MCF 10A (cell line): ENCODE measurements at regions not wholly inside any gene's neighbourhood (a gene's known extent, or its start where the extent isn't known, plus 50 kb on each side); places are given as distances from the start of the nearest gene placed in this dataset.

Experiments used
- BruUV-seq: library from RNA; stranded (reverse); fragments of 400-500 nt; replicated peaks from 2 replicates; lab custom pipeline; 2021; lab: Mats Ljungman, UMichigan
- CTCF ChIA-PET: fragments of 300-600 bp; sonication (Branson Sonifier 250); formaldehyde crosslinking; extraction: SDS; loops from one replicate; lab custom pipeline; 2021; ENCODE audit warnings: antibody characterized with exemption, inconsistent platforms; lab: Yijun Ruan, JAX
- POLR2A ChIA-PET: fragments of 300-600, 350-650 bp; sonication (Branson Sonifier 250); formaldehyde crosslinking; extraction: SDS; loops from one replicate; lab custom pipeline; 2020; ENCODE audit warnings: antibody characterized with exemption, inconsistent platforms; lab: Yijun Ruan, JAX
- DNase-seq: peaks from one replicate; pipeline ENCODE4 v3.0.0-alpha.2; 2018; ENCODE audit not compliant: unreplicated experiment
- H3K27ac Mint-ChIP-seq: one replicate; pipeline ENCODE4 v1.8.0; 2022; ENCODE audit warnings: mild to moderate bottlenecking, low read depth, mixed read lengths; ENCODE audit not compliant: unreplicated experiment
- H3K27me3 Mint-ChIP-seq: one replicate; pipeline ENCODE4 v1.8.0; 2022; ENCODE audit warnings: mixed read lengths; ENCODE audit not compliant: insufficient read depth, unreplicated experiment
- H3K36me3 Mint-ChIP-seq: one replicate; pipeline ENCODE4 v1.8.0; 2022; ENCODE audit warnings: mild to moderate bottlenecking, moderate library complexity, mixed read lengths; ENCODE audit not compliant: insufficient read depth, unreplicated experiment
- H3K4me1 Mint-ChIP-seq: one replicate; pipeline ENCODE4 v1.8.0; 2022; ENCODE audit warnings: mixed read lengths; ENCODE audit not compliant: insufficient read depth, unreplicated experiment
- H3K4me3 Mint-ChIP-seq: one replicate; pipeline ENCODE4 v1.8.0; 2022; ENCODE audit warnings: mild to moderate bottlenecking, moderate library complexity, mixed read lengths; ENCODE audit not compliant: unreplicated experiment
- H3K9me3 Mint-ChIP-seq: one replicate; pipeline ENCODE4 v1.8.0; 2022; ENCODE audit warnings: mixed read lengths; ENCODE audit not compliant: unreplicated experiment
- intact Hi-C: fragments of 100-400 bp; cut with micrococcal nuclease; formaldehyde crosslinking; loops from 2 replicates; pipeline ENCODE4 v1.14.1; 2022
- TF ChIP-seq, protein P1 (sequence below): fragments of 200-600 bp; IDR thresholded peaks from one replicate; pipeline ENCODE4 v1.8.0; 2022; ENCODE audit warnings: antibody characterized with exemption, mild to moderate bottlenecking; ENCODE audit not compliant: unreplicated experiment

DNA sequence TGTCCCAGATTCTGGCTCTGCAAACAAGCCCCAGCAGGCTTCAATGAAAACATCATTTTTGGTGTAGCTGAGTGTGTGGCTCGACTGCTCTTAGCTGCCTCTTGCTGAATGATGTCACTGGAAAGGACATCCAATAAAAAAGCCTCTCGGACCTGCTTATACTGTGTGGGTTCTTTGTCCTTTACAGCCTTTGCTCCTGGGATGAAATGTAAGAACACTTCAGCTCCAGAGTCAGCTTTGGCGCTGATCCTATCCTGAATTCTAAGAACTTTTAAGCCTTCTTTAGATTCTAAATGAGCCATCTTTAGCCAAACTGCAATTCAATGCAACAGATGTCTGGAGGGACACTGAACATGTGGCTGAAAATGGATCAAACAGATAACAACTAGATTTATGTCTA lies 404.6 kb upstream of the C9orf72 start:
- H3K27ac Mint-ChIP-seq: no peak overlapping the region
- no peak overlapping the region for H3K4me3 Mint-ChIP-seq
- no TSS peak for BruUV-seq
- ChIA-PET CTCF (no interaction called here), POLR2A (no interaction called here)
- DNase-seq: peak; percentile 4
- no peaks in the 10 kb centered on the region for H3K9me3 Mint-ChIP-seq
- TF ChIP-seq, protein P1, sequence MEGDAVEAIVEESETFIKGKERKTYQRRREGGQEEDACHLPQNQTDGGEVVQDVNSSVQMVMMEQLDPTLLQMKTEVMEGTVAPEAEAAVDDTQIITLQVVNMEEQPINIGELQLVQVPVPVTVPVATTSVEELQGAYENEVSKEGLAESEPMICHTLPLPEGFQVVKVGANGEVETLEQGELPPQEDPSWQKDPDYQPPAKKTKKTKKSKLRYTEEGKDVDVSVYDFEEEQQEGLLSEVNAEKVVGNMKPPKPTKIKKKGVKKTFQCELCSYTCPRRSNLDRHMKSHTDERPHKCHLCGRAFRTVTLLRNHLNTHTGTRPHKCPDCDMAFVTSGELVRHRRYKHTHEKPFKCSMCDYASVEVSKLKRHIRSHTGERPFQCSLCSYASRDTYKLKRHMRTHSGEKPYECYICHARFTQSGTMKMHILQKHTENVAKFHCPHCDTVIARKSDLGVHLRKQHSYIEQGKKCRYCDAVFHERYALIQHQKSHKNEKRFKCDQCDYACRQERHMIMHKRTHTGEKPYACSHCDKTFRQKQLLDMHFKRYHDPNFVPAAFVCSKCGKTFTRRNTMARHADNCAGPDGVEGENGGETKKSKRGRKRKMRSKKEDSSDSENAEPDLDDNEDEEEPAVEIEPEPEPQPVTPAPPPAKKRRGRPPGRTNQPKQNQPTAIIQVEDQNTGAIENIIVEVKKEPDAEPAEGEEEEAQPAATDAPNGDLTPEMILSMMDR: no peak
- no peaks in the 10 kb centered on the region for H3K36me3 Mint-ChIP-seq
- no peaks in the 10 kb centered on the region for H3K27me3 Mint-ChIP-seq
- H3K4me1 Mint-ChIP-seq: no peaks in the 10 kb centered on the region
- intact Hi-C loops: no loop called here

DNA sequence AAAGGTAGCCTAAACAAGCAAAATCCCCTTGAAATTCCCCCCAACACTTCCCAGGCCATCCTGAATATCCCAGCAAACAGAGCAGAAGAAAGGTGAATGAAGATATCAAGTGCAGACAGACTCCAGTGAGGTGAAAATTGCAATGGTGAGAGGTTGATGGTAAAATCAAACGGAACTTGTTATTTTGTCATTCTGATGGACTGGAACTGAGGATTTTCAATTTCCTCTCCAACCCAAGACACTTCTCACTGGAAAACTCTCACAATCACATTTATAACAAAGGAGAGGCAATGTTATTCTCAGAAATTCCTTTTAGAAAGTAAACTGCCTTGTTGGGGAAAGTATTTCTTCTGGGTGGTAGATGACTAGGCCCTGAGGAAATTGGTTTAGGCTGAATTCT lies 412.4 kb upstream of the C9orf72 start:
- H3K4me1 Mint-ChIP-seq: no peaks in the 10 kb centered on the region
- DNase-seq: no peak
- TF ChIP-seq, protein P1: no peak
- ChIA-PET POLR2A (interaction anchor here (0.6 kb wide), 1 partner anchor 806 kb away, joined by 3 read pairs; no protein-coding TSS in a partner anchor), CTCF (no interaction called here)
- H3K9me3 Mint-ChIP-seq: peaks cover 9% of the 10 kb centered on the region
- no peak overlapping the region for H3K27ac Mint-ChIP-seq
- H3K36me3 Mint-ChIP-seq: no peaks in the 10 kb centered on the region
- no peak overlapping the region for H3K4me3 Mint-ChIP-seq
- BruUV-seq: no TSS peak
- intact Hi-C loops: no loop called here
- peaks cover 27% of the 10 kb centered on the region for H3K27me3 Mint-ChIP-seq

DNA sequence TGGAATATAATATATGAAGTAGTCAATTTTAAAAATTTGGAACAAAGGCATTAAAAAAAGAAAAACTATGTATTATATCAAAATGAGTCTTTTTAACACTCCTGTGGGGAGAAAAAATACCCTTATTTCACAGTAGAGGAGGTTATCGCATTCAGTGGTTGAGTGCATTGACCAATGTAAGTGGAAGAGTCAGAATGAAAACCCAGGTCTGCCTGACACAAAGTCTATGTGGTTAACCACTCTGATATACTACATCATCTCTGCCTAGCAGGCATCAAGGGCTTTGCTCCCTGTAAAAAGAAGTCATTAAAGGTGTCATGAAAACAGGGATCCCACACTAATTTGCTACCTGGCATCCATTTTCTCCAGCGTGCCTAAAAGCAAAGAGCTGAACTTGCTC lies 417.2 kb upstream of the C9orf72 start:
- no peak for DNase-seq
- H3K9me3 Mint-ChIP-seq: peaks cover 9% of the 10 kb centered on the region
- H3K4me3 Mint-ChIP-seq: no peak overlapping the region
- peaks cover 52% of the 10 kb centered on the region for H3K27me3 Mint-ChIP-seq
- BruUV-seq: no TSS peak
- H3K36me3 Mint-ChIP-seq: no peaks in the 10 kb centered on the region
- no peak overlapping the region for H3K27ac Mint-ChIP-seq
- no peaks in the 10 kb centered on the region for H3K4me1 Mint-ChIP-seq
- TF ChIP-seq, protein P1: no peak
- intact Hi-C loops: no loop called here
- POLR2A ChIA-PET: interaction anchor here (0.6 kb wide), 1 partner anchor 41 kb away, joined by 3 read pairs; no protein-coding TSS in a partner anchor
- CTCF ChIA-PET: interaction anchor here (0.8 kb wide), 1 partner anchor 82 kb away, joined by 3 read pairs; no protein-coding TSS in a partner anchor

DNA sequence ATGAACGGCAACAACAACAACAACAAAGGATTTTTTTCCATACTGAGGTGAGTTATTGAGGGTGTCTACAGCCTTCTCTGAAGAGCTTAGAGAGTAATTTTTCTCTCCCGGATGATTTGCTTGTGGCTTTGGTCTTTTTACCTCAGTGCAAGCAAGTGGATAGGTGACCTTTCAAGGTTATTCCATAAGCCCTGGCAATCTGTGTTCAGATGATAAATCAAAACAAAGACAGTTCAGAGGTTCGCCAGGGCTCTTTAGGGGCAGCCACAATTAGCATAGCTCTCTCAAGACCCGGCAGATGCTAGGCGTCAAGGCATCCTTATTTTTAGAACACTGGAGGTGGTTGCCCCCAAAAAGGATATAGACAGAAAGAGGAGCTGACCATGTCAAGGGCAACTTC lies 417.9 kb upstream of the C9orf72 start:
- peaks cover 9% of the 10 kb centered on the region for H3K9me3 Mint-ChIP-seq
- POLR2A ChIA-PET: no interaction called here
- intact Hi-C loops: no loop called here
- peaks cover 55% of the 10 kb centered on the region for H3K27me3 Mint-ChIP-seq
- BruUV-seq: no TSS peak
- TF ChIP-seq, protein P1: no peak
- H3K36me3 Mint-ChIP-seq: no peaks in the 10 kb centered on the region
- CTCF ChIA-PET: no interaction called here
- no peak overlapping the region for H3K4me3 Mint-ChIP-seq
- DNase-seq: no peak
- no peak overlapping the region for H3K27ac Mint-ChIP-seq
- no peaks in the 10 kb centered on the region for H3K4me1 Mint-ChIP-seq
